Right lung (tissue), 2 donors: ENCODE measurements at regions not wholly inside any gene's neighbourhood (a gene's known extent, or its start where the extent isn't known, plus 50 kb on each side); places are given as distances from the start of the nearest gene placed in this dataset.

Experiments used
- DNase-seq, 2 donors: peaks; one replicate each; pipeline ENCODE4 v3.0.0-alpha.2; 2013

DNA sequence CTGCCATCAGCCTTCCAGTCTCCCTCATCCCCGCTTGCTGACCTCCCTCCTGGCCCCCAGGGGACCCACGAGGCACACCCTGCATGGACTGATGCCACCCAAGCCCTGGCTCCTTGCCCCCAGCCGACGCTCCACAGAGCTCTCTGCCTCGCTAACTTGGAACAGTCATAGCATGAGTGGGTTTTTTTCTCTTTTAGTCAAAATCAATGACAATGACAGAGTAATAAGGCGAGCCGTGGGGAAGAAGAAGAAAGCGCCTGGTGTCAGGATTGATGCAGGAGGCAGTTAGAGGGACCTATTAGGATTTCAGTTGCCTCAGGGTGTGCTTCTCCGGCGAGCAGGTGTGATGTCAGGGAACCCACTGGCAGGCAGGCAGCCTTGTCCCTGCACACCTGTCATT lies 176.3 kb upstream of the TNRC6C start:
- DNase-seq = no peak

DNA sequence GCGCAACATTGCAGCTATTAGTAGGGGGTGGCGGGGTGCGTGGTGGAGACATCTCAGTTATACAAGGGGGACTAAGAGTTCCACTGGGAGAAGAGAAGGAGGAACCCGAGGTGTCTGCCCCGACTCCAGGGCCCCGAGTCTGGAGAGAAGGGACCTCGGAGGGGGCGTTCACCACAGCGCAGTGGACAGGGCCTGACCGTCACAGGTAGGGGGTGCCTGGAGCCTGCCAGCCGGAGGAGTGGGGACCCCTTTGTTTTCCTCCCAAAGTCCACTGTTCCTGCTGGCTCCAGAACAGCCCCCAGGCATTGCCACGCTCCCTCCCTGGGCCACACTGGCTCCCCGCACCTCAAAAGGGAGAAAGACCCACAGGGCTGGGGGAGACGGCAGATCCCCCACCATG lies 175.9 kb upstream of the TNRC6C start:
- no peak for DNase-seq

DNA sequence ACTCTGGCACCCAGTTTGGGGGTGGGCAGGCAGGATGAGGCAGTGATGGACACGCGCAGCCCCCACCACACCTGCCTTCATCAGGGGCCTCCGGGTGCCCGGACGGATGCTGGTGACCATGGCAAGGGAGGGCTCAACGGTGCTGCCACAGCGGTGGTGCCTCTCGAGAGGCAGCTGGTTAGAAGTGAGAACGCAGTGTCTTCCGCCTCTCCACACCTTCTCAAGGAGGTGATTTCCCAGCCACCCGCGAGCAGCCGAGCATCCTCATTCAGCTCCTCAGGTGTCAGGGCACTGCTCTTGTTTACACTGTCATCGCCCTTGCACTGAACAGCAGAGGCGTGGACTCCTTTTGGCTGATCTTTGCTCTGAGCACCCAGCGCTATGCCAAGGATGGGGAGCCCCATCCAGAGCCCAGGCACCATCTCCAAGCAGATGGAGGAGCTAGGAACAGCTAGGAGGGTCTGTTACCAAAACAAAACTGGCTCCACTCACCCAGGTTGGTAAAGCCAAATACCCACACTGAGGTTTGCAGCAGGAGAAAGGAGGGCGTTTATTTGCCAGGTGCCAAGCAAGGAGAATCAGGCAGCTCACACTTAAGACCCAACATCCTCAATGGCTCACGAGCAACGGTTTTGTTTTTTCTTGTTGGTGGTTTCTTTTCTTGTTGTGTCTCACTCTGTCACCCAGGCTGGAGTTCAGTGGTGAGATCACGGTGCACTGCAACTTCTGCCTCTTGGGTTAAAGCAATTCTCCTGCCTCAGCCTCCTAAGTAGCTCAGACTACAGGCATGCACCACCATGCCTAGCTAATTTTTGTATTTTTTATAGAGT lies 174.3 kb upstream of the TNRC6C start:
- no peak for DNase-seq

DNA sequence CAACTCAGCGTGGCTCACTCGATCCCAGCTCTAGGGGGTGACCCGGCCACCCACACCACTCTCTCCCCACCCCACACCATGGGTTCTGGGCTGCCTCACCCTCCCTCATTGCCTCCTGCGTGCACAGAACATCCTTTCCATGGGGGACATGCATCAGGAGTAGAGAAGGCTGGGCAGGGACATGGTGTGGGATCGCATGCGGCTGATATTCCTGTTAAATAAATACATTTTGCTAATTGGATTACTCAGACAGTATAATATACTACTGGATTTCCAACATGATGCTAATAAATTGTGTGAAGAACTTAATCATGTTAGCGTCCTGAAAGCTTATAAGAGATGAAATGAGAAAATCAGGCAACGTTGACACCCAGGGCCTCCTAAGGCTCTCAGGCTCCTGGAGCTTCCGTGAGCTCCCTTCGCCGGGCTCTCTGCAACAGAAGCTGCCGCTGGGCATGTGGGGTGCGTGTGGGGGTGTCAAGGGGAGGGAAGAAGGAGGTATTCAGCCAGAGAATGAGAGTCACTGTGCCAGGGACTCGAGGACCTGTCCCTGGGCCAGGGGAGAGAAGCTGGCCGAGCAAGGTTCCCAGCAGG lies 173.1 kb upstream of the TNRC6C start:
- DNase-seq = no peak

DNA sequence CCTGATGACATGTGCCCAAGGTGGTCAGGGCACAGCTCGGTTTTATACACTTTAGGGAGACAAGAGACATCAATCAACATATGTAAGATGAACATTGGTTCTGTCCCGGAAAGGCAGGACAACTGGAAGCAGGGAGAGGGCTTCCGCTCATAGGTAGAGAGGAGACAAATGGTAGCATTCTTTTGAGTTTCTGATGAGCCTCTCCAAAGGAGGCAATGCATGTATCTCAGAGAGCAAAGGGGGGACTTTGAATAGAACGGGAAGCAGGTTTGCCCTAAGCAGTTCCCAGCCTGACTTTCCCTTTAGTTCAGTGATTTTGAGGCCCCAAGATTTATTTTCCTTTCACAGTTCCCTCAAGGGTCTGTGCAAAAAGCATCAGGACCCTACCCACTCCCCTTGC lies 172.4 kb upstream of the TNRC6C start:
- no peak for DNase-seq

DNA sequence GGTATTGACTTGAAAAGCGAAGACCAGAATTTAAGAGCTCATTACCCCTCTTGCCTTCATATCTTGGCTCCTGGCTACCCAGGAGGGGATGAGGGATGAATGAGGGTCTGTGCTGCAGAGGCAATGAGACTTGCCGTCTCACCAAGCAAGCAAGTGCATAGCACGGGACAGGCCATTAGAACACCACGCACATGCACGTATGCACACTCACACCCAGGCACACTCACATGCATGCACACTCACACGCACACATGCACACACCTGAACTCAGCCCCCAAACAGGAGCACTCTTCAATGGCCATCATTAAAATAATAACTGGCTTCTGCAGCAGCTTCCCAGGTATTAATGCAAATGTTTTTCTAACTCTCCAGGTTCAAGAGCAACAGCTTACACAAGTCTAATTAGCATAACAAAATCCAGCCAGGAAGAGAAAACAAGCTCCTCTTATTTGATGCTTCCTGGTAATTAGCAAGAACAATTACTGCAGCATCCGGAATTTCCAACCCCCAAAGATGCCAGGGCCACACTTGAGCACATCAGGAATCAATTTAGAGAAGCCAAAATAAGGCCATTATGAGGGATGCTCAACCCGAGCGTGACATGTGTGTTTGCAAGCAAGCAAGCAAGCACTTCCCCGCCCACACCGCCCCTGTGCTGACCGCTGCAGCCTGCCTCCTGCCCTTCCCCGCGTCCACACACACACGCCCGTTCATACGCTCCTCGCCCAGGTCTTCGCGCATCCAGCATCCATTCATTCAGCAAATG lies 171.6 kb upstream of the TNRC6C start:
- DNase-seq = no peak

DNA sequence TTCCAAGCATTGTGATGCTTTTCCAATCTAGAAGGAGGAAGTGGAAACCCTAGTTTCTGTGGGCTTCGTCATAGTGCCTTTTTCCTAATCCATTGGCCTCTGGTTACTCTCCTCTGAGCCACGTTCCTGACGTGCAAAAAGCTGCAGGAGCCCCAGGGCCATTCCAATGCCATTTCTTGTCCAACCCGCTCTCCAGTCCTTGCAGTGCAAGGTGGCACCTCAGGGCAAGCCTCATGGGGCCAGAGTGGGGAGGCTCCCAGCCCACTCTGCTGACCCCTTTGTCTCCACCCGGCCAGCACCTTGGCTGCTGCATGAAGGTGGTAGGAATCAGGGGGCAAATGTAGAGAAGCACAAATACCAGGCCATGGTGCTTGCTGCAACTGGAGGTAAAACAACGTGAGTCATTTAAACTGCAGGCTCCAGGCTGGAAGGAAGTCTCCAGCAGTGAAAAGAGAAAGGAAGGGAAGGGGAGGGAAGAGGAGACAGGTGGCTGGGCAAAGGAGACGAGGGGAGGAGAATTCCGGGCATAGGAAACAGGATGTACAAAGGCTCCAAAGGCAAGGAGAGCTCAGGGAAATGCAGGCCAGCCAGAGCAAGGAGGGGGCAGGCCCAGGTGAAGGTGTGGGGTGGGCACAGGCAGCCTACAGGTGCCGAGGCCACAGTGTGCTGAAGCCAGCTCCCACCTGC lies 168.2 kb upstream of the TNRC6C start:
- no peak for DNase-seq

DNA sequence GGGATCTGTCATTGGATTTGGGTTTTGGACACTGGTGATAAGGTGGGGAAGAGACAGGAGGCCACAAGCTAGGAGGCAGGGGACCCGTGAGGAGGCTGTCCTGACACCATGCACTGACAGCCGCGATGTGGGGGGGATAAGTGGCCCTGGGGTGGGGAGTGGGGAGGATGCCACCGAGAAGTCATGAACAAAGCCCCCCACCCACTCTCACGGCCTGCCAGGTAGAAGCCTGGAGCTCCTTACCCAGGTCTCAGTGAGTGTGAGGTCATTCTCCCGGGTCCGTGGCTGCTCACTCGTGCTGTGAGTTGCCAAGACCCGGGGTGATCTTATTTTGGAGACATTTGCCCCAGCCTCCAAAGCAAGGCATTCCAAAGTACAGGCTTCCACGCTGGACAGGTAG lies 165.9 kb upstream of the TNRC6C start:
- no peak for DNase-seq

DNA sequence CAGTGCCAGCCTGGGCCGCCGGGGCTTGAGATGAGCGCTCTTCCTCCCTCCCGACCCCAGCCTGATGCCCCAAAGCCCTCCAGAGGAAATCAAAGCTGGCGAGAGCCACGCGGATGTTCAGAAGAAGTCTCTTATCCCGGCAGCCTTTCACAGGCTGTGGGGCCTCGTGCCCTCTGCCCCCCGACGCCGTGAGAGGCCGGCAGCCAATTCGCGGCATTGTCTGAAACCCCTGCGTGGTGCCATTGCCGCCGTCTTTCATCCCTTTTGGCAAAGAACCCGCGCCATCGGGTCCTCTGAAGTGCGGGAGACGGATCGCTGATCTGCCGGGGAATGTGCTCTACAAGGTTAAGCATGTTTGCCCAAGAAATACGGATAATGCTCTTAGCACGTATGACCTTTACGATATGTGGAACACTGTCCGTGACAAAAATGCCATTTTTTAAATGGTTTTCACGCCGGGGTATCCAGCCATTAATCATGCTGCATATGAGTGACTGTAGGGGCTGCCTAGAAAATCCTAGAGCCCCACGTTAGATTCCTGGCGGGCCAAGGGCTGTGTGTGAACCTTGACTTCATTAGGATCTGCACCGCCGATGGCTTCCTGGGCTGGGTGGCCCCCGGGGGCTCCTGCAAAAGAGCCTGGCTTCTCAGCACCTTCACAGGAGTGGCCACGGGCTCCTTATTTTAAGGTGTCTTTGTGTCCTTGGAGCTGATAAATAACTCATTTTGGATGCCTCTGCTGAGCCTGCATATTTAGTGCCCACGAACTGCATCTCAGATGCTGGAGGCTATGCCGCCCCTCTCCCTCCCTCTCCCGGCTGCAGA lies 165.1 kb upstream of the TNRC6C start:
- no peak for DNase-seq

DNA sequence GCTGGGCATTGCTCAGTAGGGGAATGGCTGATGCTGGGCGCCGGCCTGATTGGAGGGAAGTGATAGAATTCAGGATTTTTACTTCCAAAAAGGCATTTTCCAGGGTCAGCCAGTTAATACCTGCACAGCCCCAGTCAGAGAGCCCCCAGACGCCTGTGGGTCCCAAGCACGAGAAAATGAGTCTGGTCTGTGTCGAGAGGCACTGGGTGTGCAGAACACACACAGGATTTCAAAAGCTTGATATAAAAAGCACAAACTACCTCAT lies 164.6 kb upstream of the TNRC6C start:
- DNase-seq = no peak

DNA sequence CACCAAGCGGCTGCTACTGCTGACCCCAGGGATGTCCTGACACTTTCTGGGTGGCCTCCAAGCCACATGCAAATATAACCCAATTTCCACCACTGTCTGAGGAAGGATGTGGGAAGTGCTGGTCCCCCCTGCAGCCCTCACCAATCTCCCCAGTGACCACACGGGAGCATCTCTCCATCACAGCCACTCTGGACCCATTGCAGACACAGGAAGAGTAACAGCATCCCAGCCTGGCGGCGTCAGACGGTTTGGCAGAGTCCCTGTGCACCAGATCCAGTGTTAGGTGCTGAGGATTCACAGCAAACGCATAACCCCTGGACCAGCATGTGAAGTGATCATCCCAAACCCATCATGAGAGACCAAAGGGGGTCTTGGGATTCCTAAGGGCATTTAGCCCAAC lies 163.7 kb upstream of the TNRC6C start:
- no peak for DNase-seq

DNA sequence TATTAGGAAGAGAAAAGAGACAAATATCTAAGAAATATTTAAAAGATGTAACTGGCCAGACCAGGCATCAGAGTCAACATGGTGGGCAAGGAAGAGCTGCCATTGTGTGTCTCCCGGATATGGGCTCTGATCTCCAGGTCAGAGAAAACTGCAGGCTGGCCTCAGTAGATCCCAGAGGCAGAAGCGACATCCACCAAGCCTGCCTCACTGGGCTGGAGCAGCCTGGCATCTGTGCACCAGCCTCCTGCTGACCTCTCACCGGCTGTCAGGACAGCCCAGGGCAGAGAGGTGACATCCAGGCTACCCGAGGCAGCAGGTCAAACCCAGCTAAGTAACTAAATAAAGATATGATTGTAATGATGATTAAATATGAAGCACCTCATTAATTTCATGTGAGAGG lies 162.8 kb upstream of the TNRC6C start:
- DNase-seq = no peak

DNA sequence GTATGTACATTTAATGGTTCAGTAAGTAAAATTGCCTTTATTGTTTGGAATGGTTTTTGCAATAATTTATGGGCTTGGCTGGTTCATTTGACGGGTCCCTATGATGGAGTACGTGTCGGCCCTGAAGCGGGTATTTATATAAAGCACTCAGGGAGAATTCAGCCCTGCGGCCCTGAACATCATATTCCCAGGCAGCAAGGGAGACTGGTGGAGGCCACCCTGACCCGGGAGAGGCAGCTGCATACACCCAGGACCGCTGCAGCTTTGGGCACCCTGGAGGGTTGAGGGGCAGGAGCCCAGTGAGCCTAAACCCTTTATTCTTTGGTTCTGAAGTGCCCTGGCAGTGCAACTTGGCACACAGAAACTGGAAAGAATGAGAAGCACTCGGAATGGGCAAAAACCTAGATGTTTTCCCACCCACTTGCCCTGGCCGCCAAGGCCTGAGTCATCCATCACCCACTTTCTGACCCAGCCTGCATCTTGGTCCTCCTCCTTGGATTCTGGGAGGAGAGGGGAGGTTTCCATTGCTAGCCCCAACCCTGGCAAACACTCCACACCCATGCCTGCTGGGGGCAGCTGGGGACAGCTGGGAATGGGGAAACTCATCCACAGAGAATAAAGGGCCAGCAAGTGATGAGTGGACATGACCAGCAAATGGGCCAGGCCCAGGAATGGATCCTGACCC lies 162.2 kb upstream of the TNRC6C start:
- DNase-seq = no peak

DNA sequence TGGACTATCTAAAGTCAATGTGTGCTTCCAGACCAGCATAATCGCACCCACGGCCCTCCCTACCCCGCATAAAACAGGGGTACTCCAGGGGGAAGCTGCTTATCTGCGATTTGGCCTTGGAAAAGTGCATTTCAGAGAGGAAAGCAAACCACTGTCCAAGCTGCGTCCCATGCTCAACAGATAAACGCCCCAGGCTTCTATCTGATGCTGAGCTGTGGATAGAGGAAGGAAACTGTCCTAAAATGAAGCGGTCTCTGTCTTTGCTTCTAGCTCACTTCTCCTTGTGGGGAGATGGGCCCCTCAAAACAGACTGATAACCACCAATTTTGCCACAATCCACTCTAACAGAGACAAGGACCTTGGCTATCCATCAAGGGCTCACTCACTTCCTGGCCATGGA lies 160.5 kb upstream of the TNRC6C start:
- no peak for DNase-seq

DNA sequence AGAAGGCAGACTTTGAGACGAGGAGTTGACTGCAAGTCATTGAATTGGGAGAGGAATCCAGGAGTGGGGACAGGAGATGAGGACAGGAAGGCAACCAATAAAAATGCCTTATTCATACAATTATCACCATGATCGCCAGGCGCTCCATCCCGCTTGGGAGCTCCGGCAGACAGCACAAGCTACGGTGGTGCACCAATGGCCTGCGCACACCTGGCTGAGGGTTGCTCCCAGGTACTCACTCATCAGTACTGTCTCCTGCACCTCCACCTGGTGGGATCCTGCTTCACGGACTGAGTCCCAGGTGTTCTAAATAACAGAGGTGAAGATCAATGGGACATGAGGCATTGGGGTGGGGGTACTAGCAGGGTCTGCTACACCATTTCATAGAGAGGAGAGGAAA lies 160.0 kb upstream of the TNRC6C start:
- no peak for DNase-seq

DNA sequence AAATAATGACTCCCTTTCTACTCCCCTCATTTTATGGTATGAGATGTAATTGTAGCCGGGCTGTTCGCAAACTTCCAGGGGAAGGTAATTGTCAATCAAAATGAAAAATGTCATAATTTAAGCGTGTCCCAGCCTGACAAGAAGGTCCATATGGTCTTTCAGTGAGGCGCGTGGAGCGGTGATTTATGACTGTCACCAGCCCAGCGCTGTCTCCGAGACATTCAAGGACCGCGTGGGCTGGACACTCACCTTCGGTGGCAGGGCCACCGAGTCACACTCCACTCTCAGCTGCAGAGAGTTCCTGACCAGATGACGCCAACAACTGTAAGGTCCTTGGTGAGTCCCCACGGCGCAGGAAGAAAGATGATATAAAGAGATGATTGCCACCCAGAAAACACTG lies 157.7 kb upstream of the TNRC6C start:
- no peak for DNase-seq

DNA sequence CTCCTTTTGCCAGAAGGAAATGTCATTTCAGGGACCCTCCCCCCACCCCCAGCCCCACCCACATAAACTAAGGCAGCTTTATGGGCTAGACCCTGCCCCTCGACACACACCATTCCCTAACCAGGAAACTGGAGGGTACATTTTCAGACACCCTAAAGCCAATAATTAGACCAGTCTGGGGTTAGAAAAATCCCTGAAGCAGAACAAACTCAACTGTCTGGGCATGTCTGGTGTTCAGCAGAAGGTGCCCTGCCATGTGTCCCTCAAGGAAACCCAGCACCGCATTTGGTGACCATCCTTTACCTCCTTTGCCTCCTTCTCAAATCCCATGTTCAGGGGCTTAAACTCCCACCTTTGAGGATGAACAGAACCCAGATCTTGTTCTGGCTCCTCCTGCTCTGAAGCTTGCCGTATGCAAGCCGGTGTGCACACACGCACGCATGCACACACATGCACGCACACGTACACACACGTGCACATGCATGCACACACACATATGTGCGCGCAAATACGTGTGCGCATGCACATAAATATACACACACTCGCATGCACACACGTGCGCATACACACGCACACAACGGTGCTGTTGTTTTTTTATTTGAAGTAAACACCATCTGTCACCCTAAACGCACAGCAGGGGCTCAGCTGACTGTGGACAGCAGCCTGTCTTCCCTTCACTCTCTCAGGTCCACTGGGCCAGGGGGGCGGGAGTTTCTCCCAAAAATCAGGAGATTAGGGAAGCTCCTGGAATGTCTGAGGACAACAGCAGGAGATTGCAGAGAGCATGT lies 156.8 kb upstream of the TNRC6C start:
- no peak for DNase-seq

DNA sequence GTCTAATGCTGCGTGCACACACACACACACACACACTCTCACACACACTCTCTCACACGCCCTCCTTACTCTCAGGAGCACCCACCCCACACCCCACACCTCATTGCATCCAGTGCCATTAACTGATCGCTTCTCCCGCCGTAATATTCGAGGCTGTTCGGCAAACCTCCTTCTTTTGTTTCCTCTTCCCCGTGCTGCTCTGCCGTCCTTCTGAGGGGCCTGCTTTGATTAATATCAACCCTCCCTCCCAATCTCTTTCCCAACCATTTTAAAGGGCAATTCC lies 156.2 kb upstream of the TNRC6C start:
- peak in 1 of 2 donors; percentile 23 for DNase-seq

DNA sequence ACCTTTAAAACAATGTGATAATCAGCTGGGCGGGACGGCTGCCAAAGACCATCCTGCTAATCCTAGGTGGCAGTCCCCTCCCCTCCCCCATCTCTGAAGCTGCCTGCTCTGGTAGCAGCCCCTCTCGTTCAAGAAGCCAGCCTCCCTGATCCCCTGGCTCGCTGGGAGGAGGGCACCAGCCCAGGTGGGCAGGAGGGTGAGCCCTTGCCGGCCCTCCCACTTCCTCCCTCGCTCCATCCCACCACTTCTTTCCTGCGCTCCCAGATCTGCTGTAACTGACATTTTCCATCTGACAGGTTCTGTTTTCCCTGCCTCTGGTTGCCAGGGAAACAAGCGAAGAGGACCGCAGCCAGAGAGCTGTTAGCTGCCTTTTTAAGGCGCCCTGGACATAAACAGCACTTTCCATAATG lies 155.7 kb upstream of the TNRC6C start:
- DNase-seq = peak; percentile 89 to 94

DNA sequence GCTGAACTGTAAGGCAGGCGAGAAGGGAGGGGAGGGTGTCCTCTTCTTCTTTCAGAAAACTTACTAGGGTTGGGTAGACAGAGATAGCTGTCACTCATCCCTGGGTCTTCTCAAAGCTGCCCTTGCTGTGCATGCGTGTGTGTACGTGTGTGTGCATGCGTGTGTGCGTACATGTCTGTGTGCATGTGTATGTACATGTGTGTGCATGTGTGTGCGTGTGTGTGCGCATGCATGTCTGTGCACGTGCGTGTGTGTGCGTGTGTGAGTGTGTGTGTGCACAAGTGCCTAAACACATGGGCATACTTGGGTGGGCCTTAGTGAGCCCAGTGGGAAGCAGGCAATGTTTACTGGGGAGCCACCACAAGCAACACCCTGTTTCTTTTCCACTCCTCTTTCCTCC lies 154.8 kb upstream of the TNRC6C start:
- no peak for DNase-seq
